Liver (tissue), 3 donors: ENCODE measurements at regions not wholly inside any gene's neighbourhood (a gene's known extent, or its start where the extent isn't known, plus 50 kb on each side); places are given as distances from the start of the nearest gene placed in this dataset.

Source experiments
- GABPA ChIP-seq, 2 donors: IDR thresholded peaks in 1 of 2; conservative IDR thresholded peaks in 1 of 2; 2 replicates each; pipeline ENCODE4 v1.6.1; 2016; ENCODE audit warnings: antibody characterized with exemption in 2 of 2, mild to moderate bottlenecking in 1 of 2, moderate library complexity in 1 of 2
- SP1 ChIP-seq: IDR thresholded peaks from 2 replicates; pipeline ENCODE4 v1.6.1; 2018; ENCODE audit warnings: antibody characterized with exemption, mild to moderate bottlenecking
- YY1 ChIP-seq: IDR thresholded peaks from 2 replicates; pipeline ENCODE4 v1.6.1; 2016; ENCODE audit warnings: antibody characterized with exemption, mild to moderate bottlenecking
- TF ChIP-seq, protein P1 (sequence below): IDR thresholded peaks from 2 replicates; pipeline ENCODE4 v1.6.1; 2016; ENCODE audit warnings: antibody characterized with exemption, mild to moderate bottlenecking
- TF ChIP-seq, protein P2 (sequence below): fragments of 150-350 bp; IDR thresholded peaks from 2 replicates; pipeline ENCODE4 v1.5.1; 2017; ENCODE audit warnings: improper control_type of control experiment, low read depth, low read length; ENCODE audit not compliant: missing input control
- donor health status: healthy.
- donor health status: healthy.

DNA sequence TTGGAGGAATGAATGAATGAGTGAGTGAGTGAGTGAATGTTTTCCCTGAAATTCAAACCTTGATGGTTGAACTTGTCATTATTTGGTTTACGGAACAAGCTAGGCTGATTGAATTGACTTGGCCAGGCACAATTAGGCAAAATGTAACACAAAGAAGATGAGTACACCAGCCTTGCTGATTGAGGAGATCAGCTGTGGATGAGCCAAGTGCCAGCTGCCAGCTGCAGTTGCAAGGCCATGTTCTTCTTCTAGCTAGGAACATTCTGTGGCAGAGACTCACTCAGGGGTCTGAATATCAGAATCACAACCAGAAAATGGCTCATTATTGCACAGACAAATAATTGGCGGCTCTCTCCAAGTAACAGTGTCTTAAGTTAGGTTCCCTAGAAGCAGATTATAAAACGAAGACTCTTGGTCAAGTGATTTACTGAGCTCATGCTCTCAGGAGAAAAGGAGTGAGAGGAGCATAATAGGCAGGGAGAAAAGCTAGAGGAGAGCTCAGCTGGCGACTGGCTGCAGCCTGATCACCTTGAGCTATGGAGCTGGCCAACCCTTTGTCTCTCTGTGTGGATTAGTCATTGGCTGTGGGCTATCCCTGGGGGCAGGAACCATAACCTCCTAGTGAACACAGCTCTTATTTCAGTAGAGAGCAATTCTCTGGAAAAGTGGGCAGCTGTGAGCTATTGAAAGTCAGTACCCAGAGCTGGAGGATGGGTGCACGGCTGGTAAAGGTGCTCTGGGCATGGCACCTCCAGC, 225.3 kb upstream of the SERP2 start:
- no peak for TF ChIP-seq GABPA (IDR thresholded peaks at IDR 0.05 in 1 of 2, conservative IDR thresholded peaks at IDR 0.05 in 1 of 2)
- no peak for TF ChIP-seq YY1
- TF ChIP-seq, protein P1, sequence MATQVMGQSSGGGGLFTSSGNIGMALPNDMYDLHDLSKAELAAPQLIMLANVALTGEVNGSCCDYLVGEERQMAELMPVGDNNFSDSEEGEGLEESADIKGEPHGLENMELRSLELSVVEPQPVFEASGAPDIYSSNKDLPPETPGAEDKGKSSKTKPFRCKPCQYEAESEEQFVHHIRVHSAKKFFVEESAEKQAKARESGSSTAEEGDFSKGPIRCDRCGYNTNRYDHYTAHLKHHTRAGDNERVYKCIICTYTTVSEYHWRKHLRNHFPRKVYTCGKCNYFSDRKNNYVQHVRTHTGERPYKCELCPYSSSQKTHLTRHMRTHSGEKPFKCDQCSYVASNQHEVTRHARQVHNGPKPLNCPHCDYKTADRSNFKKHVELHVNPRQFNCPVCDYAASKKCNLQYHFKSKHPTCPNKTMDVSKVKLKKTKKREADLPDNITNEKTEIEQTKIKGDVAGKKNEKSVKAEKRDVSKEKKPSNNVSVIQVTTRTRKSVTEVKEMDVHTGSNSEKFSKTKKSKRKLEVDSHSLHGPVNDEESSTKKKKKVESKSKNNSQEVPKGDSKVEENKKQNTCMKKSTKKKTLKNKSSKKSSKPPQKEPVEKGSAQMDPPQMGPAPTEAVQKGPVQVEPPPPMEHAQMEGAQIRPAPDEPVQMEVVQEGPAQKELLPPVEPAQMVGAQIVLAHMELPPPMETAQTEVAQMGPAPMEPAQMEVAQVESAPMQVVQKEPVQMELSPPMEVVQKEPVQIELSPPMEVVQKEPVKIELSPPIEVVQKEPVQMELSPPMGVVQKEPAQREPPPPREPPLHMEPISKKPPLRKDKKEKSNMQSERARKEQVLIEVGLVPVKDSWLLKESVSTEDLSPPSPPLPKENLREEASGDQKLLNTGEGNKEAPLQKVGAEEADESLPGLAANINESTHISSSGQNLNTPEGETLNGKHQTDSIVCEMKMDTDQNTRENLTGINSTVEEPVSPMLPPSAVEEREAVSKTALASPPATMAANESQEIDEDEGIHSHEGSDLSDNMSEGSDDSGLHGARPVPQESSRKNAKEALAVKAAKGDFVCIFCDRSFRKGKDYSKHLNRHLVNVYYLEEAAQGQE, result no peak
- no peak for TF ChIP-seq SP1
- TF ChIP-seq, protein P2, sequence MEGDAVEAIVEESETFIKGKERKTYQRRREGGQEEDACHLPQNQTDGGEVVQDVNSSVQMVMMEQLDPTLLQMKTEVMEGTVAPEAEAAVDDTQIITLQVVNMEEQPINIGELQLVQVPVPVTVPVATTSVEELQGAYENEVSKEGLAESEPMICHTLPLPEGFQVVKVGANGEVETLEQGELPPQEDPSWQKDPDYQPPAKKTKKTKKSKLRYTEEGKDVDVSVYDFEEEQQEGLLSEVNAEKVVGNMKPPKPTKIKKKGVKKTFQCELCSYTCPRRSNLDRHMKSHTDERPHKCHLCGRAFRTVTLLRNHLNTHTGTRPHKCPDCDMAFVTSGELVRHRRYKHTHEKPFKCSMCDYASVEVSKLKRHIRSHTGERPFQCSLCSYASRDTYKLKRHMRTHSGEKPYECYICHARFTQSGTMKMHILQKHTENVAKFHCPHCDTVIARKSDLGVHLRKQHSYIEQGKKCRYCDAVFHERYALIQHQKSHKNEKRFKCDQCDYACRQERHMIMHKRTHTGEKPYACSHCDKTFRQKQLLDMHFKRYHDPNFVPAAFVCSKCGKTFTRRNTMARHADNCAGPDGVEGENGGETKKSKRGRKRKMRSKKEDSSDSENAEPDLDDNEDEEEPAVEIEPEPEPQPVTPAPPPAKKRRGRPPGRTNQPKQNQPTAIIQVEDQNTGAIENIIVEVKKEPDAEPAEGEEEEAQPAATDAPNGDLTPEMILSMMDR, result no peak
